ENCODE measurements at regions not wholly inside any gene's neighbourhood (a gene's known extent, or its start where the extent isn't known, plus 50 kb on each side); places are given as distances from the start of the nearest gene placed in this dataset.

DNA sequence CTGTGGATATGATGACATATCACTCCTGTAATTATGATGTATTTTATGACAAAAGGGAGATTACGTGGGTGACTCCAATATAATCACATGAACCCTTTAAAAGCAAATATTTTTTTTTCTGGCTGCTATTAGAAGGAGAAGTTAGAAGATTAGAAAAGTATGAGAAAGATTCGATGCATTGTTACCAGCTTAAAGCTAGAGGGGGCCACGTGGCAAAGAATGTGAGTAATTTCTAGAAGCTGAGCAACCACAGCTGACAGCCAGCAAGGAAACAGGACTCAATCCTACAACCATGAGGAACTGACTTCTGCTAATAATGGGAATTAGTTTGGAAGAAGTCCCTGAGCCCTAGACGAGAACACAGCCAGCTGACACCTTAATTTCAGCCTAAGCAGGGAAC is 56.3 kb upstream of the C1orf87 start:
- intact Hi-C loops (cut with micrococcal nuclease), result no loop called here
- Mint-ChIP-seq H3K27me3 (no peaks in the 10 kb centered on the region), H3K4me1 (no peaks in the 10 kb centered on the region), H3K9me3 (no peaks in the 10 kb centered on the region), H3K27ac (no peak overlapping the region), H3K36me3 (ENCODE audit: low read depth) (no peaks in the 10 kb centered on the region), H3K4me3 (no peak overlapping the region)
- TF ChIP-seq, protein P1, sequence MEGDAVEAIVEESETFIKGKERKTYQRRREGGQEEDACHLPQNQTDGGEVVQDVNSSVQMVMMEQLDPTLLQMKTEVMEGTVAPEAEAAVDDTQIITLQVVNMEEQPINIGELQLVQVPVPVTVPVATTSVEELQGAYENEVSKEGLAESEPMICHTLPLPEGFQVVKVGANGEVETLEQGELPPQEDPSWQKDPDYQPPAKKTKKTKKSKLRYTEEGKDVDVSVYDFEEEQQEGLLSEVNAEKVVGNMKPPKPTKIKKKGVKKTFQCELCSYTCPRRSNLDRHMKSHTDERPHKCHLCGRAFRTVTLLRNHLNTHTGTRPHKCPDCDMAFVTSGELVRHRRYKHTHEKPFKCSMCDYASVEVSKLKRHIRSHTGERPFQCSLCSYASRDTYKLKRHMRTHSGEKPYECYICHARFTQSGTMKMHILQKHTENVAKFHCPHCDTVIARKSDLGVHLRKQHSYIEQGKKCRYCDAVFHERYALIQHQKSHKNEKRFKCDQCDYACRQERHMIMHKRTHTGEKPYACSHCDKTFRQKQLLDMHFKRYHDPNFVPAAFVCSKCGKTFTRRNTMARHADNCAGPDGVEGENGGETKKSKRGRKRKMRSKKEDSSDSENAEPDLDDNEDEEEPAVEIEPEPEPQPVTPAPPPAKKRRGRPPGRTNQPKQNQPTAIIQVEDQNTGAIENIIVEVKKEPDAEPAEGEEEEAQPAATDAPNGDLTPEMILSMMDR (IDR thresholded peaks at IDR 0.05), result no peak
- ChIA-PET POLR2A (no interaction called here), CTCF (no interaction called here)
- DNase-seq, result no peak
- ATAC-seq (ENCODE audit: low read depth), result no peak

DNA sequence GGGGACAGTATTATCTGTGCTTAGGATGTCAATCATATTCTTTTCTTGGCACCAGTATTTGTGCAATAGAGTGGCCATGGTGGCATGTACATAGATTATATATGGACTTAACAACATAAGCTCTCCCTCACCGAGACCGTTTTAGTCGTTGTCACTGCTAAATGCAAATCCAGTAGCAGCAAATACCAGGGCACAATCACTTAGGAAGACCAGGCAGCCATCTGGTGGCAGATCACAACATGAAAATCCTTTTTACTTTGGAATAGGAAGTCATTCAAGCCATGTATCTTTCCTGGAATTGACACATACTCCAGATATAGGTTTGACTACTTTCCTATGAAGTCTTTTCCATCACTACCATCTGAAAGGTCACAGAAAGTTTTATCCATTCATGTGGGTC is 53.2 kb upstream of the C1orf87 start:
- DNase-seq (no peak), ATAC-seq (ENCODE audit: low read depth) (no peak)
- intact Hi-C loops (cut with micrococcal nuclease), result no loop called here
- POLR2A ChIA-PET, result no interaction called here
- Mint-ChIP-seq H3K4me3 (no peak overlapping the region), H3K4me1 (no peaks in the 10 kb centered on the region), H3K9me3 (no peaks in the 10 kb centered on the region), H3K27me3 (no peaks in the 10 kb centered on the region), H3K27ac (no peak overlapping the region), H3K36me3 (ENCODE audit: low read depth) (no peaks in the 10 kb centered on the region)
- CTCF ChIA-PET, result no interaction called here
- TF ChIP-seq, protein P1 (IDR thresholded peaks at IDR 0.05), result no peak
